Uterus (tissue), 2 donors: ENCODE measurements at regions not wholly inside any gene's neighbourhood (a gene's known extent, or its start where the extent isn't known, plus 50 kb on each side); places are given as distances from the start of the nearest gene placed in this dataset.

Source experiments
- POLR2A ChIP-seq, 2 donors: fragments of 450-650 bp; IDR thresholded peaks; one replicate each; pipeline ENCODE4 v1.6.1; 2016; ENCODE audit warnings: antibody characterized with exemption in 2 of 2, mild to moderate bottlenecking in 1 of 2, moderate library complexity in 1 of 2
- TF ChIP-seq, protein P1 (sequence below), 4 experiments: fragments of 200-600 bp in 2 of 4; fragments of 450-650 bp in 2 of 4; sonication (generic) in 2 of 4; IDR thresholded peaks; one replicate each; pipeline ENCODE4 v1.5.1; 2016 to 2019; ENCODE audit warnings: antibody characterized with exemption in 4 of 4, mild to moderate bottlenecking in 2 of 4, moderate library complexity in 1 of 4

DNA sequence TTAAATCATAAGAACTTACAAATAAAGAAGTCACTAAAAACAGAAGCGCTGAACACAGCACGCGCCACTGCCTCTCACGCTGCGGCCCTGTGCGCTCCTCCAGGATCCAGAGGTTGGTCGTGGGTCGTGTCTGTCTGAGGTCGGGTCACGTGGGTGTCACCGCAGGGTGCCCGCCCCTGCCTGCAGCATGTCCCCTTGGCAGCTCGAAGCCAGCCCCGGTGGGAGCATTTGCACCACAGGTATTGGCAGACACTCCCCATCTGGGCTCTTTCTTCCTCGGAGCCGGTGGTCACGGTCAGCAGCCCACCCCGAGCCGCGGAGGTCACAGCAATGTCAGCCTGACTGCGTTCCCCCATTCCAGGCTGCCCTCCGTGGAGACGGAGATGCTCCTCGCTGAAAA is 88.6 kb downstream of the PDGFA start:
- TF ChIP-seq, protein P1, sequence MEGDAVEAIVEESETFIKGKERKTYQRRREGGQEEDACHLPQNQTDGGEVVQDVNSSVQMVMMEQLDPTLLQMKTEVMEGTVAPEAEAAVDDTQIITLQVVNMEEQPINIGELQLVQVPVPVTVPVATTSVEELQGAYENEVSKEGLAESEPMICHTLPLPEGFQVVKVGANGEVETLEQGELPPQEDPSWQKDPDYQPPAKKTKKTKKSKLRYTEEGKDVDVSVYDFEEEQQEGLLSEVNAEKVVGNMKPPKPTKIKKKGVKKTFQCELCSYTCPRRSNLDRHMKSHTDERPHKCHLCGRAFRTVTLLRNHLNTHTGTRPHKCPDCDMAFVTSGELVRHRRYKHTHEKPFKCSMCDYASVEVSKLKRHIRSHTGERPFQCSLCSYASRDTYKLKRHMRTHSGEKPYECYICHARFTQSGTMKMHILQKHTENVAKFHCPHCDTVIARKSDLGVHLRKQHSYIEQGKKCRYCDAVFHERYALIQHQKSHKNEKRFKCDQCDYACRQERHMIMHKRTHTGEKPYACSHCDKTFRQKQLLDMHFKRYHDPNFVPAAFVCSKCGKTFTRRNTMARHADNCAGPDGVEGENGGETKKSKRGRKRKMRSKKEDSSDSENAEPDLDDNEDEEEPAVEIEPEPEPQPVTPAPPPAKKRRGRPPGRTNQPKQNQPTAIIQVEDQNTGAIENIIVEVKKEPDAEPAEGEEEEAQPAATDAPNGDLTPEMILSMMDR (IDR thresholded peaks at IDR 0.05): no peak
- no peak for TF ChIP-seq POLR2A (IDR thresholded peaks at IDR 0.05)
